SU-DHL-6 (cell line): ENCODE measurements at regions not wholly inside any gene's neighbourhood (a gene's known extent, or its start where the extent isn't known, plus 50 kb on each side); places are given as distances from the start of the nearest gene placed in this dataset.

Experiments
- CTCF ChIP-seq: fragments of 200-600 bp; sonication (generic); IDR thresholded peaks from one replicate; pipeline ENCODE4 v1.5.1; 2017; ENCODE audit warnings: antibody characterized with exemption, mild to moderate bottlenecking, low read length, moderate library complexity; ENCODE audit not compliant: insufficient read depth, poor library complexity, severe bottlenecking
- EZH2phosphoT487 ChIP-seq: fragments of 200-600 bp; sonication (generic), shearing (Covaris generic); conservative IDR thresholded peaks from 2 replicates; pipeline ENCODE4 v1.6.1; 2018; ENCODE audit warnings: mild to moderate bottlenecking, antibody characterized with exemption, low read length, moderate library complexity, mixed read lengths

GRCh38 chr18:60538891-60539290 lies 166.3 kb upstream of the MC4R start:
- TF ChIP-seq CTCF: no peak
- no peak for TF ChIP-seq EZH2phosphoT487
